GM12892 (cell line): ENCODE measurements at regions not wholly inside any gene's neighbourhood (a gene's known extent, or its start where the extent isn't known, plus 50 kb on each side); places are given as distances from the start of the nearest gene placed in this dataset.

Experiments
- DNase-seq: peaks from one replicate; pipeline ENCODE4 v3.0.0; 2011; ENCODE audit not compliant: insufficient read length
- FAIRE-seq: peaks from 2 replicates; lab custom pipeline; 2011; peaks lifted over from hg19 to GRCh38; lab: Jason Lieb, UNC
- POLR2A ChIP-seq: IDR thresholded peaks from 2 replicates; pipeline ENCODE4 v1.6.1; 2011; ENCODE audit warnings: low read depth, low read length, control low read depth
- POLR2AphosphoS5 ChIP-seq: IDR thresholded peaks from 2 replicates; pipeline ENCODE4 v1.6.1; 2011; ENCODE audit warnings: low read depth, low read length, control low read depth
- TAF1 ChIP-seq: IDR thresholded peaks from 2 replicates; pipeline ENCODE4 v1.6.1; 2011; ENCODE audit warnings: low read depth, mild to moderate bottlenecking, control low read depth, low read length, borderline replicate concordance

GRCh38 chr14:96629558-96630222, 127.5 kb downstream of the PAPOLA start:
- FAIRE-seq (no peak), DNase-seq (no peak)
- no peak for TF ChIP-seq POLR2AphosphoS5
- TF ChIP-seq TAF1, result no peak
- TF ChIP-seq POLR2A, result no peak

GRCh38 chr14:96630281-96630680, 128.1 kb downstream of the PAPOLA start:
- TF ChIP-seq TAF1 (no peak), POLR2A (no peak), POLR2AphosphoS5 (no peak)
- FAIRE-seq (no peak), DNase-seq (no peak)

GRCh38 chr14:96631030-96631429, 128.8 kb downstream of the PAPOLA start:
- FAIRE-seq, result no peak
- DNase-seq, result no peak
- TF ChIP-seq TAF1 (no peak), POLR2A (no peak), POLR2AphosphoS5 (no peak)

- FAIRE-seq (no peak), DNase-seq (no peak)
- no peak for TF ChIP-seq POLR2AphosphoS5
- TF ChIP-seq TAF1, result no peak
- TF ChIP-seq POLR2A, result no peak
Observed at GRCh38 chr14:96631621-96632362, 129.6 kb downstream of the PAPOLA start.

DNA sequence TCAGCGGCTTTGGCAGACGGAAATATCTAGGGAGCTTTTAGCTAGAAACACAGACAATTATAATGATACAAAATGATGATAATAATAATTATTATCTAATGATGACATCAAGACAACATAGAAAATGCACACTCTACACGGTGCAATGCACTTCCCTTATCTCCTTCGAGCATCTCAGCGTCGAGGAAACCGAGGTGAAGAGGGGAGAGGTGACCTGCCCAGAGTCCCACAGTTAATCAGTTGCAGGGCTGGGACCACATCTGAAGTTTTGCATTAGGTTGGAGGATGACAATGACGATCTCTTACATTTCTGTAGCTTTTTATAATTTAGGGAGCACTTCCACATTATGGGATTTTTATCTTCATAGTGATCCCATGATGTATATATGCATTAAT, 130.2 kb downstream of the PAPOLA start:
- no peak for FAIRE-seq

DNA sequence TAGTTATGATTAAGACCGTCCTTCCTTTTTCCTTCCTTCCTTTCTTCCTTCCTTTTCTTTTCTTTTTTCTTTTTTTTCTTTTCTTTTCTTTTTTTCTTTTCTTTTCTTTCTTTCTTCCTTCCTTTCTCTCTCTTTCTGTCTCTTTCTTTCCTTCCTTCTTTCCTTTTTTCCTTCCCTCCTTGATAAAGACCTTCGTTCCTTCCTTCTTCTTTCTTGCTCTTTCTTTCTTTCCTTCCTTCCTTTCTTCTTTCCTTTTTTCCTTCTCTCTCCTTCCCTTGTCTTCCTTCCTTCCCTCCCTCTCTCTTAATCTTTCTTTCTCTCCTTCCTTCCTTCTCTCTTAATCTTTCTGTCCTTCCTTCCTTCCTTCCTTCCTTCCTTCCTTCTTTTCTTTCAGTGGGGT, 130.9 kb downstream of the PAPOLA start:
- TF ChIP-seq POLR2AphosphoS5, result no peak
- no peak for TF ChIP-seq POLR2A
- no peak for TF ChIP-seq TAF1
- DNase-seq (no peak), FAIRE-seq (no peak)

More for the DNA sequence above, 130.2 kb downstream of the PAPOLA start:
- no peak for DNase-seq
- TF ChIP-seq TAF1 (no peak), POLR2A (no peak), POLR2AphosphoS5 (no peak)

GRCh38 chr14:96634481-96634880, 132.3 kb downstream of the PAPOLA start:
- TF ChIP-seq TAF1 (no peak), POLR2A (no peak), POLR2AphosphoS5 (no peak)
- FAIRE-seq (no peak), DNase-seq (no peak)

GRCh38 chr14:96634896-96635295, 132.7 kb downstream of the PAPOLA start:
- DNase-seq, result no peak
- no peak for TF ChIP-seq TAF1
- no peak for TF ChIP-seq POLR2A
- TF ChIP-seq POLR2AphosphoS5, result no peak
- FAIRE-seq, result no peak

DNA sequence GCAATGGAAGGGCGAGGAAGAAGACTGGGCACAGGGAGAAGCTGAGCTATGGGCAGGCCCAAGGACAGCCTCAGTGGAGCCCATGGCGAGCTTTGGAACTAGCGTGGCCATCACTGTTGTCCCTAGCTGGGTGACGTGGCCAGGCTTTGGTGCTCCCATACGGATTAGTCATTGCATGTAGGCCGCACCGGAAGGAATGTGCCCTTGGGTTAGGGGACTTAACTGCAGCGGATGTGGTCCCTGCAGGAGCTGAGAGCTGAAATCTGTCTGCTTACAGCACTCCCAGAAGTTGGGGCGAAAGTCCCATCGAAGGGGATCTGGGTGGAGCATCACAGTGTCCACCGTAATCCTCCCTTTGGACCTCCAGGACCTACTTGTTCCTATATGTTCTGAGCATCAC, 133.7 kb downstream of the PAPOLA start:
- FAIRE-seq (no peak), DNase-seq (no peak)
- TF ChIP-seq POLR2AphosphoS5, result no peak
- no peak for TF ChIP-seq TAF1
- TF ChIP-seq POLR2A, result no peak

DNA sequence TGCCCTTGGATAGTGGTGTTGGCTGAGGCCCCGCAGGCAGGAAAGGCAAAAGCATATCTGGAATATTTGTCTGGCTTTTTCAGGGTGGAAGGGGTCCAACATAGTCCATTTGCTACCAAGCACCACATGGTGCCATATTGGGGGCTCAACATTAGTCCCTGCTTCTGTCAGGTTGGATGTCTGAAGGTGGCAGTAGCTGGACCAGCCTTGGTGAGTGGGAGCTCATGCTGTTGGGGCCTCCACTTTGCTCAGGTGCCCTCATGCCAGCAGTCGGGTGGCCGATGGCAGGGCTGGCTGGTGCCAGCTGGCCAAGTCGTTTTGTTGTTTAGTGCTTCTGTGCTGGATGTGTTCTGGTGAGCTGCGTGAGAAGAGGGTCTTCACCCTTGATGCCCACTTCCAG, 135.3 kb downstream of the PAPOLA start:
- TF ChIP-seq POLR2A (no peak), POLR2AphosphoS5 (no peak), TAF1 (no peak)
- no peak for FAIRE-seq
- no peak for DNase-seq

GRCh38 chr14:96638041-96638855, 136.1 kb downstream of the PAPOLA start:
- TF ChIP-seq TAF1, result no peak
- no peak for TF ChIP-seq POLR2A
- TF ChIP-seq POLR2AphosphoS5, result no peak
- FAIRE-seq, result no peak
- DNase-seq, result no peak

DNA sequence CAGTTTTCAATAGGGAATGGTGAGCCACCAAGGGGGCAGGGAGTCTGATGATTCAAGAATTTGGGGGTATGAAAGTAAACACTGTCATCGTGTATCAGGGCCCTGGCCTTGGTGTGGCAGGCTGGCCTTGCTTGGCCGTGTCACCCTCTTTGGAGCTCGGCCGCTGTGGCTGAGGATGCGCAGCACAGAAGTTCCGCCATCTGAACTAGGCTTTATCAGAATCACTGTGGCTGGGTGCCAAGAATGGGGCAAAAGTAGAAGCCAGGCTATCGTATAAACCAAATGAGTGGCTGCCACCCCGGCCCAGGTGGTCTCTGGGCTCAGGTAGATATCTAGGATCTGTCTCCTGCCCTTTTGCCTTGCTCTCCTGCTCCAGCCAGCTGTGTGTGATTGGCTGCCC, 137.4 kb downstream of the PAPOLA start:
- TF ChIP-seq POLR2A, result no peak
- TF ChIP-seq TAF1, result no peak
- TF ChIP-seq POLR2AphosphoS5, result no peak
- DNase-seq, result no peak
- no peak for FAIRE-seq
